Neural crest cell (in vitro differentiated cells): ENCODE measurements at regions not wholly inside any gene's neighbourhood (a gene's known extent, or its start where the extent isn't known, plus 50 kb on each side); places are given as distances from the start of the nearest gene placed in this dataset.
"Not testable (repeated sequence)": the region's sequence is repeated elsewhere in the genome, so short reads cannot be mapped to it uniquely, and the experiment has no call there.

Source experiments
- DNase-seq: peaks from one replicate; pipeline ENCODE4 v3.0.0; 2021; ENCODE audit warnings: low read depth, mixed read lengths, low spot score
- H3K27ac Mint-ChIP-seq: one replicate; pipeline ENCODE4 v1.8.0; 2021; ENCODE audit warnings: mild to moderate bottlenecking, mixed read lengths; ENCODE audit not compliant: unreplicated experiment
- H3K27me3 Mint-ChIP-seq: 2 replicates; pipeline ENCODE4 v1.8.0; 2021; ENCODE audit warnings: low read depth, mild to moderate bottlenecking, mixed read lengths
- H3K36me3 Mint-ChIP-seq: 2 replicates; pipeline ENCODE4 v1.8.0; 2021; ENCODE audit warnings: low read depth, mild to moderate bottlenecking, mixed read lengths
- H3K4me1 Mint-ChIP-seq: 2 replicates; pipeline ENCODE4 v1.8.0; 2021; ENCODE audit warnings: mixed read lengths
- H3K4me3 Mint-ChIP-seq: one replicate; pipeline ENCODE4 v1.8.0; 2021; ENCODE audit warnings: mild to moderate bottlenecking, mixed read lengths
- H3K9me3 Mint-ChIP-seq: 2 replicates; pipeline ENCODE4 v1.8.0; 2021; ENCODE audit warnings: mixed read lengths

DNA sequence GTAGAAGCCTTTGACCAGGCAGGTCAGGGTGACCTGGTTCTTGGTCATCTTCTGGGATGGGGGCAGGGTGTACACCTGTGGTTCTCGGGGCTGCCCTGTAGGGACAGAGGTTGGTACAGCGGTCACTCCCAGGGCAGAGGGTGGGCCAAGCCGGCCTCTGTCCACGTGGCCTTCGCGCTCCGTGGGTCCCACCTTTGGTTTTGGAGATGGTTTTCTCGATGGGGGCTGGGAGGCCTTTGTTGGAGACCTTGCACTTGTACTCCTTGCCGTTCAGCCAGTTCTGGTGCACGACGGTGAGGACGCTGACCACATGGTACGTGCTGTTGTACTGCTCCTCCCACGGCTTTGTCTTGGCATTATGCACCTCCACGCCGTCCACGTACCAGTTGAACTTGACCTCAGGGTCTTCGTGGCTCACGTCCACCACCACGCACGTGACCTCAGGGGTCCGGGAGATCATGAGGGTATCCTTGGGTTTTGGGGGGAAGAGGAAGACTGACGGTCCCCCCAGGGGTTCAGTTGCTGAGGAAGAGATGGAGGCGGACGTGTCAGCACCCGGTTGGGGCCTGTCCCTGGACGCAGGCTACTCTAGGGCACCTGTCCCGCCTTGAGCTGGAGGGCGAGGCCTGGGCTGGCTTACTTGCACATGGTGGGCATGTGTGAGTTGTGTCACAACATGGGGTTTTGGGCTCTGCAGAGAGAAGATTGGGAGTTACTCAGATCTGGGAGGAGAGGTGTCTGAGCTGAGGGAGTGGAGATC lies 142.3 kb downstream of the TMEM121 start:
- H3K9me3 Mint-ChIP-seq, H3K27me3 Mint-ChIP-seq, H3K4me3 Mint-ChIP-seq, DNase-seq, H3K4me1 Mint-ChIP-seq, H3K36me3 Mint-ChIP-seq, H3K27ac Mint-ChIP-seq: not testable (repeated sequence)

DNA sequence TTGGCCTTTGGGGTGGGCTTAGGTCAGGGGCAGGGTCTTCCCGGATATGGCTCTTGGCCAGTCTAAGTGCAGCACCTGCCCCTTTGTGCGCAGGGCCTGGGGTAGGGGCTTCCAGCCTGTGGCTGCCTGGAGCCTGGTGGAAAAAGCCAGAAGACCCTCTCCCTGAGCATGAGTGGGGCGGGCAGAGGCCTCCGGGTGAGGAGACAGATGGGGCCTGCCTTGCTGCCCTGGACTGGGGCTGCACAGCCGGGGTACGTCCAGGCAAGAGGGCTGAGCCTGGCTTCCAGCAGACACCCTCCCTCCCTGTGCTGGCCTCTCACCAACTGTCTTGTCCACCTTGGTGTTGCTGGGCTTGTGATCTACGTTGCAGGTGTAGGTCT lies 142.8 kb downstream of the TMEM121 start:
- H3K27ac Mint-ChIP-seq, DNase-seq, H3K4me3 Mint-ChIP-seq, H3K27me3 Mint-ChIP-seq, H3K9me3 Mint-ChIP-seq, H3K4me1 Mint-ChIP-seq, H3K36me3 Mint-ChIP-seq: not testable (repeated sequence)

DNA sequence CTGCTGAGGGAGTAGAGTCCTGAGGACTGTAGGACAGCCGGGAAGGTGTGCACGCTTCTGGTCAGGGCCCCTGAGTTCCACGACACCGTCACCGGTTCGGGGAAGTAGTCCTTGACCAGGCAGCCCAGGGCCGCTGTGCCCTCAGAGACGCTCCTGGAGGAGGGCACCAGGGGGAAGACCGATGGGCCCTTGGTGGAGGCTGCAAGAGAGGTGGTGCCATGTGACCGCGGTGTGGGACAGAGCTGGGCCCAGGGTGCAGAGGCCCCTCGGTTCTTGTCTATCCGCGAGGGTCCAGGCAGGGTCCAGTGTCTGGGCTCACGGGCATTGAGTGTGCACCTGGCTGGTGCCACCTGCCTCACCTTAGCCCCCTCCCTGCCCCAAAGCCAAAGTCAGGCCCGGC lies 143.3 kb downstream of the TMEM121 start:
- H3K4me1 Mint-ChIP-seq, H3K27me3 Mint-ChIP-seq, H3K4me3 Mint-ChIP-seq, H3K9me3 Mint-ChIP-seq, DNase-seq, H3K27ac Mint-ChIP-seq, H3K36me3 Mint-ChIP-seq: not testable (repeated sequence)

DNA sequence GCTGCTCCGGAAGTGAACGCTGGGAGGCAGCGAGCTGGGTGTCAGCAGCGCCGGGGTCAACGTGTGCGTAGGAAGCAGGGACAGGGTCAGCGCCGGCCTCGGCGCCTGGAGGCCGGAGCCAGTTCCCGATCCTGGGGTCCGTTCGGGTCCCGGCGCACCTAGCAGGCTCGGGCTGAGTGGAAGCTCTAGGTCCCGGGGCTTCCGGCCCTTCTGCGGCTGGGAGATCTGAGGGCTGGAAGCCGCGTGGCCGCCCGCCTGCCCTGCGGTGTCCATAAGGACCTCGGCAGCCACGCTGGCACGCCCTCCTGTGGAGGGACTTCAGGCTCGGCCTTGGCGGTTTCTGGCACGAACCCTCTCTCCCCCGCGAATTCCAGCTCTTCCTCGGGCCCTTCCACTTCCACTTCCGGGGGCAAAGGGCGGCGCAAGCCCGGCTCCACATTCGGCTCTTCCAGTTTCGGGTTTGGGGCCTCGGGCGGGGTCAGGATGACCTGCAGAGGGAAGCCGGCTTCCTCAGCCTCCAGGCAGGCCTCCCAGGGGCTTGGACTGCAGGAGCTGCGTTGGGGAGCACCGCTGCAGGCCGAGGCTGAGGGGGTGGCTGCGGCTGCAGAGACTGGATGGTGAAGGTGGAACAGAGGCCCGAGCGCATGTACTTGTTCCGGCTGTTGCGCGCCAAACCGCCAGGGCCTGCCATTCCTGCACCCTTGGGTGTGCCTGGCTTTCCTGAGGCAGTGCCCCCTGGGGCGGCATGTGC lies 146.2 kb downstream of the TMEM121 start:
- H3K4me3 Mint-ChIP-seq, H3K36me3 Mint-ChIP-seq, H3K9me3 Mint-ChIP-seq, H3K4me1 Mint-ChIP-seq, DNase-seq, H3K27me3 Mint-ChIP-seq, H3K27ac Mint-ChIP-seq: not testable (repeated sequence)

DNA sequence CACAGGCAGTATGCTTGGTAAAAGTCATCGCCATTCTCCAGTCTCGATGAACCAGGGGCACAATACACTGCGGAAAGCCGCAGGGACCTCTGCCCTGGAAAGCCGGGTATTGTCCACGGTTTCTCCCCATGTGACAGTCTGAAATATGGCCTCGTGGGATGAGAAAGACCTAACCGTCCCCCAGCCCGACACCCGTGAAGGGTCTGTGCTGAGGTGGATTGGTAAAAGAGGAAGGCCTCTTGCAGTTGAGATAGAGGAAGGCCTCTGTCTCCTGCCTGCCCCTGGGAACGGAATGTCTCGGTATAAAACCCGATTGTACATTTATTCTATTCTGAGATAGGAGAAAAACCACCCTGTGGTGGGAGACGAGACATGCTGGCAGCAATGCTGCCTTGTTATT lies 149.1 kb downstream of the TMEM121 start:
- not testable (repeated sequence) for H3K4me1 Mint-ChIP-seq, H3K27me3 Mint-ChIP-seq, H3K9me3 Mint-ChIP-seq, H3K4me3 Mint-ChIP-seq, H3K36me3 Mint-ChIP-seq, H3K27ac Mint-ChIP-seq, DNase-seq

DNA sequence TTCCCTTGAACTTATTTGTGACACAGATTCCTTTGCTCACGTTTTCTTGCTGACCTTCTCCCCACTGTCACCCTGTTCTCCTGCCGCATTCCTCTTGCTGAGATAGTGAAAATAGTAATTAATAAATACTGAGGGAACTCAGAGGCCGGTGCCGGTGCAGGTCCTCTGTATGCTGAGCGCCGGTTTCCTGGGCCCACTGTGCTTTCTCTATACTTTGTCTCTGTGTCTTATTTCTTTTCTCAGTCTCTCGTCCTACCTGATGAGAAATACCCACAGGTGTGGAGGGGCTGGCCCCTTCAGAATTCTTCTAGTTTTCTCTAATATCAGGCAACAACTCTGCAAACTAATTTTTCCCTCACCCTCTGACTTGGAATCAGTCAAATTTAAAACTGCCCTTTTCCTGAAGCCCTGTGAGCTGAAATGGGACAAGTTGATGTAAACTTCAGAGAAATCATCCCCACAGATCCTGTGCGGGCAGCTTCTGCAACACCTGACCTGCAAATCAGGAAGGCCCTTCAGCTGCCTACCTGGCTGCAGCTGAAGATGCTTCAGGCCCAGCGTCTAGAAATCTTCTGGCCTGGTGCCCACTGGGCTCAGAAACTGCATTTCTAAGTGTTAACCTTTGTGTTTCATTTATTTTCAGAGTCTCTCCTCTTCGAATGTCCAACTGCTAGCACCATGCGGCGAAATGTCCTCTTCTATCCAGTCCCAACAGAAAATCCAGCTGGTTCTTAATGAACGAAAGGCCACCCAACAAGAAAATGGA lies 149.7 kb downstream of the TMEM121 start:
- not testable (repeated sequence) for DNase-seq, H3K27me3 Mint-ChIP-seq, H3K4me1 Mint-ChIP-seq, H3K36me3 Mint-ChIP-seq, H3K9me3 Mint-ChIP-seq, H3K4me3 Mint-ChIP-seq, H3K27ac Mint-ChIP-seq

DNA sequence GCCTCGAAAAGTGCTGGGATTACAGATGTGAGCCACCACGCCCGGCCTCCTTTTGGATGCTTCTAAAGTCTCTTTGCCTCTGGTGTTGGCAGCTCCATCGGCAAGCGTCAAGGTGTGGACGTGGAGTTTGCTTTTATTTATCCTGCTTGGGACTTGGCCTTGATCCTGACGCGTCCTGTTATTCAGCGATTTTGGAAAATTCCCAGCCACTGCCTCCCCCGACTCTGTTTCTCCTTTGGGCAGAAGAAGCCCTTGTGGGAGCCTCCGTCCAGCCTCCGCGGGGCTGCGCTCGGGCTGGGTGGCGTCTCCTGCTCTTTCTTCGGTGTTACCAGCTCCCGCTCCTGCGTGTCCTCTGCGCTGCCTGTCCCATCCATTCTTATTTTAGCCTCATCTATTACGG lies 151.7 kb downstream of the TMEM121 start:
- H3K4me3 Mint-ChIP-seq, DNase-seq, H3K36me3 Mint-ChIP-seq, H3K4me1 Mint-ChIP-seq, H3K27me3 Mint-ChIP-seq, H3K9me3 Mint-ChIP-seq, H3K27ac Mint-ChIP-seq: not testable (repeated sequence)

DNA sequence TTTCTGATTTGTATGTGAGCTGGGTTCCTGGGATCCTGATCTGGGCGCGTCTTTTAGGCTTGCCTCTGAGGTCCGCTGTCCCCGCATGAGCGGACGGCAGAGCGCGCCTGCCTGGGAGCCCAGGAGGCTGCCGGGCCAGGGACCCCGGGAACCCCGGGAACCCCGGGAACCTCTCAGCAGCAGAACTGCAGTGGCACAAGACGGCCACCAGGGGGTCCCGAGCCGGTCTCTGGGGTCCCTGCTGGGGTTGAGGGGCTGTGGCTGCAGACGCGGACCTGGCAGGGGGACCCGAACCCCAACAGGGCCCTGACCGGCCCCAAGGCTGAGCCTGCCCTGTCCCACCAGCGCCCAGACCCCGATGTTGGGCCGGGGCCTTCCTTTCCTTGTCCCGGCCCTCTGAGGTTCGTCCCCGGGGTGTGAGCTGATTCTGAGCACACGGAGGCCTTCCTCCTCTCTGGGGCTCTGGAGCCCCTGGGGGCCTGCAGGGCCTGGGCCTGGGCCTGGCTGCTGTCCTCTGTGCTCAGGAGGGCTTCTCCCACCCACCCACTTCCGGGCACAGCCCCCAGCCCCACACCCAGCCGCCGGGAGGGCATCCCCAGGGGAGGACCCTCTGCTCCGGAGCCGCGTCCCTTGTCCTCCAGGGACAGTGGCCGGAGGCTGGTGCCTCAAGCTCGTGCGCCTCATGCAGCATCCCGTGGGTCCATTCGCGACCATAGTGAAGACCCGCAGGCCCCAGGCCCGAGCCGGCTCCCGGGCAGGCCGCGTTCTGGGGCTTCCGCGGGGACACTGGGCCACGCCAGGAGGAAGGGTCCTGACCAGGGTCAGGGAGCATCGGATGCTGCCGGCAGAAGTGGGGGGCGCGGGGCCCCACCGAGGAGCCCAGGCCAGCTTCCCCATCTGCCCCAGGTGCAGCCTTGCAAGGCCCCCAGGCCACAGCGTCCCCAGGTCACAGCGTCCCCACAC lies 152.9 kb downstream of the TMEM121 start:
- H3K4me1 Mint-ChIP-seq, H3K27ac Mint-ChIP-seq, DNase-seq, H3K9me3 Mint-ChIP-seq, H3K27me3 Mint-ChIP-seq, H3K36me3 Mint-ChIP-seq, H3K4me3 Mint-ChIP-seq: not testable (repeated sequence)

DNA sequence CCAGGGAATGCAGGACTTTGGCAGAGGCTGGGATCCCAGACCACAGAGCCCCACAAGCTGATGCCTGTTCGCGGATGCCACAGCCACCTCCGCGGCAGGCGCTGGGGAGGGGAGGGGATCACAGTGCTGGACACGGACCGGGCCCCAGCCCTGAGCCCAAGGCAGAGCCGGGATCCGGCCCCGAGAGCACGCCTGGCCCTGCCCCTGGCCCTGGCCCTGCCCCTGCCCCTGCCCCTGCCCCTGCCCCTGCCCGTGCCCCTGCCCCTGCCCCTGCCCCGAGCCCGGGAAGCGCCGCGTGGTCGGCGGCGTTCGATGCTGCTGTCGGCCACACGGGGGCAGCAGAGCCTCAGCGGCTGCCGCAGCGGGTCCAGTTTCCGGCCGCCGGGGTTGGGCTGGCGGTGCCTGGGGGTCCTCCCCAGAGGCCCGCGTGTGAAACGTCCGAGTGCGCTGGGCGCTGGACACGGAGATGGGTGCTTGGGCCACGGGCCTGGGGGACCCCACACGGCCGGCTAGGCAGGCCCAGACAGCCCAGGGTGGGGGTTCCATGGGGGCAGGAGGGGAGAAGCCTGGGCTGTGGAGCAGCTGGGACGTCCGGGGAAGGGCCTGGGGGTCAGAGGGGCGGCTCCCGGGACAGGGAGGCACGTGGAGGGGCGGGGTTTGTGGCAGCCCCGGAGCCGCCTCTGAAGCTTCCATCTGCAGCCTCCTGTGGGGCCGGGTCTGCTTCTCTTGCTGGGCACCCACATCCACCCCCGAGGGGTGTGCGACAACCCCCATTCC lies 153.8 kb downstream of the TMEM121 start:
- H3K9me3 Mint-ChIP-seq, H3K4me1 Mint-ChIP-seq, H3K27me3 Mint-ChIP-seq, H3K36me3 Mint-ChIP-seq, DNase-seq, H3K4me3 Mint-ChIP-seq, H3K27ac Mint-ChIP-seq: not testable (repeated sequence)

DNA sequence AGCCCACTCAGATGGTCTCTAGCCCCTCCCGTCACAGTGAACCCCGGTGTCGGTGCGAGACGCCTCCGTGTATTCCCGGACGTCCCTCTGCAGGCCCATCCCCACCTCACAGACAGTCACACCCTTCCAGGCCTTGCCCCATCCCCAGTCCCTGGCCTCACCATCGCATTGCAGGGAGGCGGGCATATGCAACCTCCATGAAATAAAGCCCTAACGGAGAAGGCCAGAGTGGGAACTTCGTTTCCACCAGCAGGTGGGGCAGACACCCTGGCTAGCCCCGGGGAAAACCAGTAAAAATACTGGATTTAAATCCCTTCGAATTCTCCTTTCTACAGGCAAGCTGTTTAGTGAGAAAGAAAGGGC lies 154.3 kb downstream of the TMEM121 start:
- not testable (repeated sequence) for H3K27ac Mint-ChIP-seq, H3K4me3 Mint-ChIP-seq, H3K36me3 Mint-ChIP-seq, DNase-seq, H3K27me3 Mint-ChIP-seq, H3K4me1 Mint-ChIP-seq
- H3K9me3 Mint-ChIP-seq, result peaks cover 10% of the 10 kb centered on the region

DNA sequence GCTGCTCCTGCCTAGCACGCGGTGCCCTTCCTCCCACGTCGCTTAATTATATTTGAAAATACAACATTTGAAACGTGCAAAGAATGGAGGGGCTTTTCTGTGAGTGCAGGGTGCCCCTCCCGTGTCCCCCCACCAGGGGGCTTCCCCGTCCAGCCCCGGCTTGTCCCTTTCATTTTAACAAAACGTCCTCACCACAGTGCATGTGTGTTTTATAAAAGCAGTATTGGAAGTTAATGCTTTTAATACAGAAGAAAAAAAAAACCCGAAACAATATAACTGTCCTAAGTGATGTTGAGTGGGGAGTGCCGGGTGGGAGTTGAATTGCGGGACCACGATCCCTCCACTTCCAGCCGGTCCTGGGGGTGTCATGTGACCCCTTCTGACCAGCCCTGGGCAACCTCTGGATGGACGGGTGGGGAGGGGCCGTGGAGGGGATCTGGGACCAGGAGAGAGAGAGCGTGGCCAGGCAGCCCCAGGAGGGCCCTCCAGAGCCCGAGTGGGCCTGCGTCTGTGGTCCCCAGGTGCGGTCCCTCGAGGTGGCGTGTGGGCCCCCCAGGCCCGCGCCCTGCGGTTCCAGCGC lies 155.3 kb downstream of the TMEM121 start:
- DNase-seq, H3K27me3 Mint-ChIP-seq, H3K27ac Mint-ChIP-seq, H3K4me3 Mint-ChIP-seq, H3K4me1 Mint-ChIP-seq, H3K36me3 Mint-ChIP-seq: not testable (repeated sequence)
- H3K9me3 Mint-ChIP-seq, result peaks cover 10% of the 10 kb centered on the region

DNA sequence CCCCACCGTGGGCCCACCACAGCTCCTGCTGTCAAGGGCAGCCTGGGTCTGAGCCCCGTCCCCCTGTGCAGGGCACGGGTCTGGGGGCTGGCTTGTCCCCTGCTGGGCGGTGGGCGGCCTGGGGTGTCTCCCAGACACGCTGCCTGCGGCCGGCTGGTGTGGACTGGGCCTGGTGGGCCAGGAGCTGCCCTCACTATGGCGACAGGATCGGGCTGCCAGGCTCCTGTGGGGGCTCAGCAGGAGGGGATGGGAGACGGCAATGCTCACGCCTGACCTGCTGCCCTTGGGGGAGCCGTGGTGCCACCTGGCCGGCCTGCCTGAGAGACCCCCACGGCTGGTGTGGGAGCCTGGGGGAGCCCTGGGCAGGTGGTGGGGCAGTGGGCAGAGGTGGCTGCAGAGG lies 156.1 kb downstream of the TMEM121 start:
- H3K27me3 Mint-ChIP-seq, H3K4me3 Mint-ChIP-seq, DNase-seq, H3K4me1 Mint-ChIP-seq, H3K27ac Mint-ChIP-seq: not testable (repeated sequence)
- peaks cover 10% of the 10 kb centered on the region for H3K9me3 Mint-ChIP-seq
- H3K36me3 Mint-ChIP-seq, result peaks cover 11% of the 10 kb centered on the region
